ENCODE measurements at regions not wholly inside any gene's neighbourhood (a gene's known extent, or its start where the extent isn't known, plus 50 kb on each side); places are given as distances from the start of the nearest gene placed in this dataset.

DNA sequence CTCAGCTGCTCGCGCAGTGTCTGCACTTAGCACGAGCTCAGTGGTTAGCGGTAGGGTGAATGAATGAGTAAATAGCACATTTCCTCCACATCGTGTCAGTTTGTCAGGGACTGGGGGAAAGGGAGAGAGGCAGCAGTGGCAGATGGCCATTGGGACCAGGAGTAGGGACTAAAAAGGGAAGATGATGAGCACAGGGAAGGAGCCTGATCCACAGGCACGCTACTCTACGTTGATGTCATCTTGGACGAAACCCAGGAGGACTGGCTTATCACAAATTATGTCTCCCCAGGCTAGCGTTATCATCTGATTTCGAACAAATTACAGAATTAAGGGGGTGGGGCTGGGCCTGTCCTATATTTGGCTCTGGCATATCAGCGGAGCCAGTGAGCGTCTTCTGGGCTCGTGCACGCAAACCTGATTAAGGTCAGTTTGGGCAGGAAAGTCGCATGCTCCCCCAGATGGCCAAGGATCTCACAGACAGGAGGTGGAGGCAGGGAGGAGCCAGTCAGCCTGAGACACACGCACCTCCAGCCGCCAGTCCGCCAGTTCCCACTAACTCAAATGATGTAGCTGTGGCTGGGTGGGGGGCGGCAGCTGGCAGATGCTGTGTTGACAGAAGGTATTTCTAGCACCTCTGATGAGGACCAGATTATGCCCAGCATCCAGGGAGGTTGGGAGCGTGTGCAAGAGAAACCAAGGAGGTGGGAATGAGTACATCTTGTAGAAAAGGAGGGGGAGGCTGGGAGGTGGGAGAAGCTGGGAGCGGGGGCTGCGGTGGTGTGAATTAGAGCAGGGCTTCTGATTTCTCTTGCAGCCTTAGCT is 97.4 kb upstream of the PRDM11 start:
- no peaks in the 10 kb centered on the region for H3K27me3 ChIP-seq (ENCODE audit: control insufficient read depth, insufficient read depth, low read length, poor library complexity, severe bottlenecking)
- peaks cover 4% of the 10 kb centered on the region for H3K4me1 ChIP-seq (ENCODE audit: control insufficient read depth, insufficient read depth, low read length)
- WGBS, 2 experiments, result 90 to 94% methylated on average over 22 of the region's 22 CpGs
- no peak overlapping the region for H3K27ac ChIP-seq (ENCODE audit: insufficient read depth, low read depth, low read length, poor library complexity, severe bottlenecking)
- no peak overlapping the region for H3K4me3 ChIP-seq (ENCODE audit: insufficient read depth, low read depth, low read length)
- no peaks in the 10 kb centered on the region for H3K9me3 ChIP-seq (ENCODE audit: control insufficient read depth, low read length)
- H3K36me3 ChIP-seq (ENCODE audit: control insufficient read depth, insufficient read depth, low read length), result no peaks in the 10 kb centered on the region

DNA sequence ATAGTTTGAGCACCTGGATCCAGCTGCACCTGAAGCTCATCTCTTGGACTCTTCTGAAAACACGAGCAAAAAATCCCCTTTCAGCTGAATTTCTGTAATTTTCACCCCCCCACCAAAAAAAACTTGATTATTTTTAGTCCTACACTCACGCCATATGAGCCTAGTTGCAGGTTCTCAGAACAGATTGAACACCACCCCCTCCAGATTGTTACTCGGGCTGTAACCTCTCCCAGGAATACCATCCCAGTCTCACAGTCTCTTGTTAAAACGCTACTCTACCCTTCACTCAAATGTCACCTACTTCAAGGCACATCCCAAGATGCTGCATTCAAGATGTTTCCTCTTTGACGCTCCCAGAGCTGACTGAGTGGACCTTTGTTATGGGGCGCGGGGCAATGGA is 96.3 kb upstream of the PRDM11 start:
- no peaks in the 10 kb centered on the region for H3K9me3 ChIP-seq (ENCODE audit: control insufficient read depth, low read length)
- WGBS, 2 experiments, result 92 to 94% methylated on average over 7 of the region's 7 CpGs
- no peak overlapping the region for H3K27ac ChIP-seq (ENCODE audit: insufficient read depth, low read depth, low read length, poor library complexity, severe bottlenecking)
- H3K4me3 ChIP-seq (ENCODE audit: insufficient read depth, low read depth, low read length), result no peak overlapping the region
- H3K4me1 ChIP-seq (ENCODE audit: control insufficient read depth, insufficient read depth, low read length), result peaks cover 6% of the 10 kb centered on the region
- H3K27me3 ChIP-seq (ENCODE audit: control insufficient read depth, insufficient read depth, low read length, poor library complexity, severe bottlenecking), result no peaks in the 10 kb centered on the region
- no peaks in the 10 kb centered on the region for H3K36me3 ChIP-seq (ENCODE audit: control insufficient read depth, insufficient read depth, low read length)

DNA sequence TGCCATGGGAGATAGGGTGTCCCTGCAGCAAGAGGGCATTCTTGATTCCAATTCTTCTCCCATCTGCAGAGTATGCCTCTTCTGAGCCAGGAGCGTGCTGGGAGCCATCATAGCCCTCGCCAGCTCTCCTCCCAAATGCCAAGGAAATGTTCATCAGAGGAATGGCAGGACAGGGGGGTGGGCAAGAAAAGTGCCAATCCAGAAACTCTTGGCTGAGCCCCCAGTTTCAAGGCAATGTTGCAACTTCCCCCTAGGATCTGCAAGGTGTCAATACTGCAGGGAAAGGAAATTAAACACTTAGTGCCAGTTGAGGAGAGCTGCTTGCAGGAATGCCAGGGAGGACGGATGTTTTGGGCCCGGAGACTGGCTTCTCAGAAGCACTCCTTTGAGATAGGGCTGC is 94.8 kb upstream of the PRDM11 start:
- 92 to 93% methylated on average over 4 of the region's 4 CpGs for WGBS, 2 experiments
- Histone ChIP-seq H3K36me3 (ENCODE audit: control insufficient read depth, insufficient read depth, low read length) (no peaks in the 10 kb centered on the region), H3K27ac (ENCODE audit: insufficient read depth, low read depth, low read length, poor library complexity, severe bottlenecking) (no peak overlapping the region), H3K4me1 (ENCODE audit: control insufficient read depth, insufficient read depth, low read length) (peaks cover 6% of the 10 kb centered on the region), H3K27me3 (ENCODE audit: control insufficient read depth, insufficient read depth, low read length, poor library complexity, severe bottlenecking) (no peaks in the 10 kb centered on the region), H3K4me3 (ENCODE audit: insufficient read depth, low read depth, low read length) (no peak overlapping the region), H3K9me3 (ENCODE audit: control insufficient read depth, low read length) (no peaks in the 10 kb centered on the region)

DNA sequence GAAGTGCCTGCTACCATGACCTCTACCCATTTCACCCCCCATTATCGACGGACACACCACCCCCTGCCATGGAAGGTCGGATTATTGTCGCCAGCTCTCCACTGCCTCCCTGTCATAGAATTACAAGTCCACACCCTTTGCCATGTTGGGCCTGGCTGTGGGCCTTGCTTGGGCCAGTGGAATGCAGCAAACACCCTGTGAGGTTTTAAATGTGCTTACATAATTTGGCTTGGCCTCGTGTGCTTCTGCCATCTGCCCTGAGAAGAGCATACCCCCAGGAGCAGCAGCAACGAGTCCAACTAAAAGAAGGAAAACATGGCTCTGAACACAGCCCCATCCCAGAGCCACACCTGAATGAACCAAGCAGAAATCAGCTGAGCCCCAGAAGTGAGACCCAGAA is 94.1 kb upstream of the PRDM11 start:
- 87 to 88% methylated on average over 6 of the region's 6 CpGs for WGBS, 2 experiments
- Histone ChIP-seq H3K4me3 (ENCODE audit: insufficient read depth, low read depth, low read length) (no peak overlapping the region), H3K4me1 (ENCODE audit: control insufficient read depth, insufficient read depth, low read length) (peaks cover 11% of the 10 kb centered on the region), H3K36me3 (ENCODE audit: control insufficient read depth, insufficient read depth, low read length) (no peaks in the 10 kb centered on the region), H3K27me3 (ENCODE audit: control insufficient read depth, insufficient read depth, low read length, poor library complexity, severe bottlenecking) (no peaks in the 10 kb centered on the region), H3K9me3 (ENCODE audit: control insufficient read depth, low read length) (no peaks in the 10 kb centered on the region), H3K27ac (ENCODE audit: insufficient read depth, low read depth, low read length, poor library complexity, severe bottlenecking) (no peak overlapping the region)

DNA sequence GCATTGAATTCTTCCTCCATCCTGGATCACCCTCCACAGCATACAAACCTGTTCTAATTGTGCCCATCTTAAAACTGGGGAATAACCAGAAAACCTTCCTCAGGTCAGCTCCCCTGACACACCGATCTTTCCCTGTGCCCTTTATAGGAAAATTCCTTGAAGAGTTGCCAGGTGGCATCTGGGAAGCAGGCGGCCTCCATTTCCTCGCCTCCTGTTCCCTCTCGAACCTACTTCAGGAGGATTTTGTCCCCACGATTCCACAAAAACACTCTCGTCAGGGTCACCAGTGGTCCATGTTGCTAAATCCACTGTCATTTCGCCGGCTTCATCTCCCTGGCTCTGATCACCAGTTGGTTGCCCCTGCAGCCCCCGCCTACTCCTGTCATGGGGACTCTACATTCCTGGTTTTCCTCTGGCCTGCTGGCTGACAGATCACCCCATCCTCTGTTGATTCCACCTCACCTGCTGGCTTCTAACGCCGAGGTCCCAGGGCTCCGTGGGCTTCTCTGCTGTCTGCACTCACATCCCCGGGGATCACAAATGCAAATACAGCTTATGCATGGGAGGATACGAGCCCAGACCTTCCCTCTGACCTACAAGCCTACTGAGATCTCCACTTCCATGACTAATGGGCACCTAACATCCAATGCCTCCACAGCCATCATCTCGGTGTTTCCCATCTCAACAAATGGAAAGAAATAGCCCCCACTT is 92.5 kb upstream of the PRDM11 start:
- Histone ChIP-seq H3K4me3 (ENCODE audit: insufficient read depth, low read depth, low read length) (no peak overlapping the region), H3K36me3 (ENCODE audit: control insufficient read depth, insufficient read depth, low read length) (no peaks in the 10 kb centered on the region), H3K4me1 (ENCODE audit: control insufficient read depth, insufficient read depth, low read length) (peaks cover 19% of the 10 kb centered on the region), H3K27ac (ENCODE audit: insufficient read depth, low read depth, low read length, poor library complexity, severe bottlenecking) (no peak overlapping the region), H3K27me3 (ENCODE audit: control insufficient read depth, insufficient read depth, low read length, poor library complexity, severe bottlenecking) (peaks cover 7% of the 10 kb centered on the region), H3K9me3 (ENCODE audit: control insufficient read depth, low read length) (no peaks in the 10 kb centered on the region)
- 85 to 86% methylated on average over 15 of the region's 15 CpGs for WGBS, 2 experiments

DNA sequence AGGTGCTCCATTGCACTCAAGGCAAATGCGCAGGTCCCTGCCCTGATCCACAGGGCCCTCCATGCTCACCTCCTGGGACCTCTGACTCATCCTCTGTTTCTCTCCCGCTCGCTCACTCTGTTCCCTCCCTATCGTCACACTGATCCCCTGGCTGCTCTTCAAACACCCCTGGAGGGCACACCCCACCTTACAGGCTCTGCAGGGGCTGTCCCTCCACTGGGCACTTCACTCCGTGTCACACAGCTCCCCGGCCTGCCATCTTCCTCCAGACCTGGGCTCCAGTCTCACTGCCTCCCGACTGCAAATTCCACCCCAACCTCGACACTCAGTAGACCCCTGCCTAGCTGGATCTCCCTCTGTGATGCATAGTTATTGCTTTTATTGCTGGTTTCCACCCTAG is 91.5 kb upstream of the PRDM11 start:
- no peak overlapping the region for H3K27ac ChIP-seq (ENCODE audit: insufficient read depth, low read depth, low read length, poor library complexity, severe bottlenecking)
- H3K27me3 ChIP-seq (ENCODE audit: control insufficient read depth, insufficient read depth, low read length, poor library complexity, severe bottlenecking), result peaks cover 7% of the 10 kb centered on the region
- no peak overlapping the region for H3K4me3 ChIP-seq (ENCODE audit: insufficient read depth, low read depth, low read length)
- no peaks in the 10 kb centered on the region for H3K9me3 ChIP-seq (ENCODE audit: control insufficient read depth, low read length)
- WGBS, 2 experiments, result 88 to 89% methylated on average over 8 of the region's 8 CpGs
- H3K36me3 ChIP-seq (ENCODE audit: control insufficient read depth, insufficient read depth, low read length), result no peaks in the 10 kb centered on the region
- H3K4me1 ChIP-seq (ENCODE audit: control insufficient read depth, insufficient read depth, low read length), result peaks cover 19% of the 10 kb centered on the region

DNA sequence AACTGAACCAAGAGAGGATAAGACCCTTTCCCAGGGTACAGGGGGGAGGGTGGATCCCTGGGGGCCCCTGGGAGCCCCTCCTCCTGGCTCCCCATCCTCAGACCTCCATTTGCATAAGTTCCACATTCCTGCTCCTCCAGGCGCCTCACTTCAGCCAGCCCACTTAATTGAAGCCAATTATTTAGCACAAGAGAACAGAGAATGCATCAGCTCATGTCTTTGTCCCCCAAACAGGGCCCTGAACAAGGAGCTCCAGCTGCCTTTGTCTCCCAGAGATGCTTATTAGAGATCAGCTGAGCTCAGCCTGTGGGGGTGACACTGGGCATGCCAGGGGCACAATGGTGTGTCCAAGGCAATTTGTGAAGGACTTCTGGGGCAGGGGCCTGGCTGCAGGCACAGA is 89.9 kb upstream of the PRDM11 start:
- Histone ChIP-seq H3K9me3 (ENCODE audit: control insufficient read depth, low read length) (no peaks in the 10 kb centered on the region), H3K27ac (ENCODE audit: insufficient read depth, low read depth, low read length, poor library complexity, severe bottlenecking) (no peak overlapping the region), H3K4me1 (ENCODE audit: control insufficient read depth, insufficient read depth, low read length) (peaks cover 19% of the 10 kb centered on the region), H3K36me3 (ENCODE audit: control insufficient read depth, insufficient read depth, low read length) (no peaks in the 10 kb centered on the region), H3K4me3 (ENCODE audit: insufficient read depth, low read depth, low read length) (no peak overlapping the region), H3K27me3 (ENCODE audit: control insufficient read depth, insufficient read depth, low read length, poor library complexity, severe bottlenecking) (peaks cover 7% of the 10 kb centered on the region)
- 2 to 5% methylated on average over 1 of the region's 1 CpG for WGBS, 2 experiments

DNA sequence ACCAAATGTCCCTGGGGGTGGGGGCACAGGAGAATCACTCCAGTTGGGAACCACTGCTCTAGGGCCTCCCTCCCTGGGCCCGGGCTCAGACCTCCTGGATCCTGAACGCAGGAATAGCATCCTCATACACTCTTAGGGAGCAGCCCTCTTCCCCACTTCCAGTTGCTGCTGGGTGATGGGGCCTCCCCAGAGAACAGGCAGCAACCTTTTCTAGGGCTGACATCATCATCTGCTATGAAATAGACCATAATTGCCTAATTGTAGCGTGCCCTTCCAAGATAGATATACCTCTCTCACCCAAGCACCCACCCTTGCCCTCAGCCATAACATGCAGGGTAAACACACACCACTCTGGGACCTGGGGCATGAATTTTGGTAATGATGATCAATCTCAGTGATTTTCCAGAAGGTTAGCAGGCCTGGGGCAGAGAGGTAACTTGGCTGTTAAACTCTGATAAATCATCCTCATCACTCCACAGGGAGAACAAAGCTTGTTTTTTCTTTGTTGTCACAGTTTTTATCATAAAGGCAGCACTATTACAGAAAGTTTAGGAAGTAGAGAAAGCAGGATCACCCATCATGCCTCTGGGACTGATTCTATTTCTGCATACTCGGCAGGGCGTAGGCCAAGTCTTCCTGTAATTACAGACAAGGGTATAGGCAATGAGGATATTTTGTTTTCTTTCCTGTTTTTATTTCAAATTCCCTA is 88.3 kb upstream of the PRDM11 start:
- WGBS, 2 experiments, result 95 to 97% methylated on average over 5 of the region's 5 CpGs

DNA sequence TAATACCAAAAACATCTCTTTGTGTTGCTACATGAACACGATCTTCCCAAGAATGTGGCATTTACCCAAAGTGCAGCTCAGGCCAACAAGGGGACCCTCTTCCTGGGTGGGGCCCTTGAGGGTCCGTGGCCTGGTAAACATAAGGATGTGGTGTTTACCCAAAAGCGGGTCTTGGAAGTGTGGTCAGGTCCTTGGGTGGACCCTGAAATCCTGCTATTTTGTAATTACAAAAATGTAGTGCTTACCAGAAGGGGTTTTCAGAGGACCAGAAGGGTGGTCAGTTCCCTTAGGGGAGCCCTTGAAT is 87.8 kb upstream of the PRDM11 start:
- 78 to 83% methylated on average over 3 of the region's 3 CpGs for WGBS, 2 experiments
- Histone ChIP-seq H3K36me3 (ENCODE audit: control insufficient read depth, insufficient read depth, low read length) (no peaks in the 10 kb centered on the region), H3K4me1 (ENCODE audit: control insufficient read depth, insufficient read depth, low read length) (peaks cover 19% of the 10 kb centered on the region), H3K9me3 (ENCODE audit: control insufficient read depth, low read length) (no peaks in the 10 kb centered on the region), H3K27ac (ENCODE audit: insufficient read depth, low read depth, low read length, poor library complexity, severe bottlenecking) (no peak overlapping the region), H3K27me3 (ENCODE audit: control insufficient read depth, insufficient read depth, low read length, poor library complexity, severe bottlenecking) (peaks cover 7% of the 10 kb centered on the region), H3K4me3 (ENCODE audit: insufficient read depth, low read depth, low read length) (no peak overlapping the region)

More for the DNA sequence above, 88.3 kb upstream of the PRDM11 start:
- Histone ChIP-seq H3K4me3 (ENCODE audit: insufficient read depth, low read depth, low read length) (no peak overlapping the region), H3K36me3 (ENCODE audit: control insufficient read depth, insufficient read depth, low read length) (no peaks in the 10 kb centered on the region), H3K4me1 (ENCODE audit: control insufficient read depth, insufficient read depth, low read length) (peaks cover 19% of the 10 kb centered on the region), H3K9me3 (ENCODE audit: control insufficient read depth, low read length) (no peaks in the 10 kb centered on the region), H3K27ac (ENCODE audit: insufficient read depth, low read depth, low read length, poor library complexity, severe bottlenecking) (no peak overlapping the region), H3K27me3 (ENCODE audit: control insufficient read depth, insufficient read depth, low read length, poor library complexity, severe bottlenecking) (peaks cover 7% of the 10 kb centered on the region)

DNA sequence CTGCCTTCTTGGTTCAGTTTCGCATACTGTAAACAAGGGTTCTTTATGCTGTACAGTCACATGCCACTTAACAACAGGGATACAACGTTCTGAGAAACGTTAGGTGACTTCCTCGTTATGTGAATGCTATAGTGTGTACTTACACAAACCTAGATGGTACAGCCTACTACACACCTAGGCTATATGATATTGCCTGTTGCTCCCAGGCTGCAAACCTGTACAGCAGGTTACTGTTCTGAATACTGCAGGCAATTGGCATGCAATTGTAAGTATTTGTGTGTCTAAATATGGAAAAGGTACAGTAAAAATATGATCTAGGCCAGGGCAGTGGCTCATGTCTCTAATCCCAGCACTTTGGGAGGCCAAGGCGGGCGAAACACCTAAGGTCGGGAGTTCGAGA is 85.7 kb upstream of the PRDM11 start:
- H3K27ac ChIP-seq (ENCODE audit: insufficient read depth, low read depth, low read length, poor library complexity, severe bottlenecking), result no peak overlapping the region
- WGBS, 2 experiments, result 93% methylated on average over 8 of the region's 8 CpGs
- peaks cover 7% of the 10 kb centered on the region for H3K27me3 ChIP-seq (ENCODE audit: control insufficient read depth, insufficient read depth, low read length, poor library complexity, severe bottlenecking)
- H3K9me3 ChIP-seq (ENCODE audit: control insufficient read depth, low read length), result no peaks in the 10 kb centered on the region
- no peaks in the 10 kb centered on the region for H3K36me3 ChIP-seq (ENCODE audit: control insufficient read depth, insufficient read depth, low read length)
- H3K4me1 ChIP-seq (ENCODE audit: control insufficient read depth, insufficient read depth, low read length), result peaks cover 13% of the 10 kb centered on the region
- no peak overlapping the region for H3K4me3 ChIP-seq (ENCODE audit: insufficient read depth, low read depth, low read length)
